AG04449 (cell line): ENCODE measurements at regions not wholly inside any gene's neighbourhood (a gene's known extent, or its start where the extent isn't known, plus 50 kb on each side); places are given as distances from the start of the nearest gene placed in this dataset.

Experiments
- CTCF ChIA-PET: fragments of 350-600 bp; formaldehyde crosslinking; extraction: SDS; loops from one replicate; lab custom pipeline; 2021; ENCODE audit warnings: antibody characterized with exemption; lab: Yijun Ruan, JAX
- POLR2A ChIA-PET: fragments of 400-600, 350-600 bp; formaldehyde crosslinking; extraction: SDS; loops from one replicate; lab custom pipeline; 2020; ENCODE audit warnings: antibody characterized with exemption, inconsistent platforms; lab: Yijun Ruan, JAX
- DNase-seq: peaks from one replicate; pipeline ENCODE4 v3.0.0-alpha.2; 2010; ENCODE audit warnings: low read depth, low spot score
- H3K4me3 ChIP-seq: 2 replicates; pipeline ENCODE4 v1.5.1; 2011; ENCODE audit warnings: low read depth, mild to moderate bottlenecking, control low read depth, low read length
- TF ChIP-seq, protein P1 (sequence below): IDR thresholded peaks from one replicate; pipeline ENCODE4 v1.5.1; 2011; ENCODE audit warnings: mild to moderate bottlenecking, moderate library complexity, low read length, control low read depth, inconsistent platforms; ENCODE audit not compliant: insufficient read depth; ENCODE audit errors: missing control alignments

DNA sequence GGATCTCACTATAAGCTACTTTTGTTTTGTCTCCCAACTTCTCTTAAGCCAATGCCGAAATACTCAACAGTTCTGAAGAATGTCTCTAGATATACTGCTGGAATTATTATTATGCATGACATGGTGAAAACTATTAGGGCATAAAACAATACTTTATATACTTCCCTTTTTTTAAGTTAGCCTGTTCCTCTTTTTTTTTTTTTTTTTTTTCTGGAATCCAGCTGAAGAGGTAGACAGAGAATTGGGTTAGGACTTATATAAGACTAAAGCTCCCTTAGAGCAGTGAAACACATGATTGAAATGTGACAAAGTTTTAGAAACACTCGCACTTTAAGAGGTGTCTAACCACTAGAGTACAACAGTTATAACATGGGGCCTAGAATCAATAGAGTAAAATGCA lies 850.9 kb upstream of the PCDH9 start:
- ChIA-PET CTCF (interaction anchor here (1.0 kb wide), 1 partner anchor 9 kb away, joined by 3 read pairs; no protein-coding TSS in a partner anchor), POLR2A (no interaction called here)
- DNase-seq = no peak
- no peak overlapping the region for H3K4me3 ChIP-seq
- TF ChIP-seq, protein P1, sequence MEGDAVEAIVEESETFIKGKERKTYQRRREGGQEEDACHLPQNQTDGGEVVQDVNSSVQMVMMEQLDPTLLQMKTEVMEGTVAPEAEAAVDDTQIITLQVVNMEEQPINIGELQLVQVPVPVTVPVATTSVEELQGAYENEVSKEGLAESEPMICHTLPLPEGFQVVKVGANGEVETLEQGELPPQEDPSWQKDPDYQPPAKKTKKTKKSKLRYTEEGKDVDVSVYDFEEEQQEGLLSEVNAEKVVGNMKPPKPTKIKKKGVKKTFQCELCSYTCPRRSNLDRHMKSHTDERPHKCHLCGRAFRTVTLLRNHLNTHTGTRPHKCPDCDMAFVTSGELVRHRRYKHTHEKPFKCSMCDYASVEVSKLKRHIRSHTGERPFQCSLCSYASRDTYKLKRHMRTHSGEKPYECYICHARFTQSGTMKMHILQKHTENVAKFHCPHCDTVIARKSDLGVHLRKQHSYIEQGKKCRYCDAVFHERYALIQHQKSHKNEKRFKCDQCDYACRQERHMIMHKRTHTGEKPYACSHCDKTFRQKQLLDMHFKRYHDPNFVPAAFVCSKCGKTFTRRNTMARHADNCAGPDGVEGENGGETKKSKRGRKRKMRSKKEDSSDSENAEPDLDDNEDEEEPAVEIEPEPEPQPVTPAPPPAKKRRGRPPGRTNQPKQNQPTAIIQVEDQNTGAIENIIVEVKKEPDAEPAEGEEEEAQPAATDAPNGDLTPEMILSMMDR = no peak

DNA sequence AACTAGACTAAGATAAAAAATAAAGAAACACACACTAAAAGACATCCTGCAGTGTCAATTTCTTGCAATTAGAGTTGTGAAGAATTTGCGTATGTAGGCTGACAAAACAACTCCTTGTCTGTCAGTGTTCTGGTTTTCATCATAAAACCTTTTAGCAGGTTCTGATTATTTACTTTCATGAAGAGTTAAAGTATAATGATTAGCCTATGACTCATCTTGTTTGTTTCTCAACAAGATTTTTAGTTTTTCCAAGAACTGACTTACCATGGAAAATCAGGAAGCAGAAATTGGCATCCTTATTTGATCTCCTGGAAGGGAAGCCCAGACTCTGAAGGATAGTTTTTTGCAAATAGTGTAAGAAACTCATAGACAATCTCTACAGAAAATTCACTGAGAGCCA lies 848.7 kb upstream of the PCDH9 start:
- no peak for DNase-seq
- TF ChIP-seq, protein P1 = no peak
- ChIA-PET POLR2A (no interaction called here), CTCF (no interaction called here)
- H3K4me3 ChIP-seq = no peak overlapping the region

DNA sequence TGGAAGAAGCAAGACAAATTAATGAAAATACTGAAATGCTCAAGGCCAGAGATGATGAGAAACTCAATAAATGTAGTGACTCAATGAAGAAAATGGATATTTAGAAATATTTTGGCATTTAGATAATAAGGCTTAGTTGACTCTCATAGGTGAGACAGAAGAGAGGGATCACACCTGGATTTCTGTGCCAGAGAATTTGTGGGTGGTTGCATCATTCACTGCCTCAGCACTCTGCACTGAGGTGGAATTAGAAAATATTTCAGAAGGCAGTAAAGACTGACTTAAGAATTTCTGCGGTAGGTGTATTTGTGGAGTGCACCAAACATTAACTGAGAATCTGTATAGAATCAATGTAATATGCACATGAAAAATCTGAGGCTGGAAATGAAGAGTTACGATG lies 848.3 kb upstream of the PCDH9 start:
- TF ChIP-seq, protein P1 = no peak
- ChIA-PET CTCF (no interaction called here), POLR2A (no interaction called here)
- DNase-seq = no peak
- H3K4me3 ChIP-seq = no peak overlapping the region

- H3K4me3 ChIP-seq = no peak overlapping the region
- TF ChIP-seq, protein P1 = no peak
- DNase-seq = no peak
- POLR2A ChIA-PET = no interaction called here
- CTCF ChIA-PET = no interaction called here
These were observed 845.9 kb upstream of the PCDH9 start for GRCh38 chr13:68076046-68076445.

- CTCF ChIA-PET = no interaction called here
- no peak overlapping the region for H3K4me3 ChIP-seq
- TF ChIP-seq, protein P1 = no peak
- POLR2A ChIA-PET = no interaction called here
- no peak for DNase-seq
These were observed 836.9 kb upstream of the PCDH9 start for GRCh38 chr13:68066879-68067513.

DNA sequence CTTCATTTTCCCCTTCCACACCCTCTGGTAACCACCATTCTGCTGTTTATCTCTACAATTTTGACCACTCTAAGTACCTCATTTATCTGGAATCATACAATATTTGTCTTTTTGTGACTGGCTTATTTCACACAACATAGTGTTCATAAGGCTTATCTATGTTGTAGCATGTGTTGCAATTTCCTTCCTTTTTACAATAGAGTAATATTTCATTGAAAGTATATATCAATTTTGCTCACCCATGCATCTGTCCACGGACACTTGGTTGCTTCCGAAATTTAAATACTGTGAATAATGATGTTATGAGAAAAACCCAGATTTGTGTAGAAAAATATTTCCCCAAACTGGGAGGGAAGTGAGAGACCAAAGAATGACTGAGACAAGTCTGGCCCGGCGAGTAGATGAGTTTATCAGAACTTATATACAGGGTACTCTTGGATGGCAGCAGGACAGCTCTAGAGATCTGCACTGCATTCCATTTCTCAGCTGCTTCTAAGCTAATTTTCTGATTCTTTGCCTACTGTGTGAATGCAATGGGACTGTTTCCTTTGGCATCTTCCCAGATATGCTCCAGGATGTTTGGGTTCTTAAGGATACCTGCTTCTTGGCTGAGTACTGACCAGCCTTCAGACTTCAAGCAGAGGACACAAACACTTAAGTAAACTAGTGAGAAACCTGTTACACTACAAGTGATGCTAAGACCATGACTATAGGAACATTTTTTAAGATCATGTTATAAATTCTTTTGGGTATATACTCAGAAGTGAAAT lies 834.0 kb upstream of the PCDH9 start:
- ChIA-PET POLR2A (no interaction called here), CTCF (no interaction called here)
- TF ChIP-seq, protein P1 = no peak
- no peak overlapping the region for H3K4me3 ChIP-seq
- no peak for DNase-seq
